HepG2 (cell line): ENCODE measurements at regions not wholly inside any gene's neighbourhood (a gene's known extent, or its start where the extent isn't known, plus 50 kb on each side); places are given as distances from the start of the nearest gene placed in this dataset.

Experiments
- KLF6 ChIP-seq: IDR thresholded peaks from 2 replicates; pipeline ENCODE4 v1.8.0; 2016; ENCODE audit warnings: missing biosample characterization, missing genetic modification reagents
- SIN3B ChIP-seq: fragments of 150-350 bp; IDR thresholded peaks from 2 replicates; pipeline ENCODE4 v1.6.1; 2014; ENCODE audit warnings: low read length
- ZBTB44 ChIP-seq: sonication (generic); formaldehyde crosslinking; IDR thresholded peaks from 2 replicates; pipeline ENCODE4 v1.4.0; 2020; ENCODE audit warnings: missing genetic modification reagents
- TF ChIP-seq, protein P1 (sequence below): sonication (generic); formaldehyde crosslinking; IDR thresholded peaks from 2 replicates; pipeline ENCODE4 v1.9.0; 2021; ENCODE audit warnings: mild to moderate bottlenecking, missing genetic modification reagents
- TF ChIP-seq, protein P2 (sequence below), 2 experiments: sonication (generic) in 1 of 2; formaldehyde crosslinking in 1 of 2; IDR thresholded peaks; 2 replicates each; pipeline versions ENCODE4 v1.6.1 to v1.9.0; 2014 to 2022; ENCODE audit warnings: antibody characterized with exemption in 1 of 2, borderline replicate concordance in 1 of 2, inconsistent platforms in 1 of 2, low read depth in 1 of 2, missing genetic modification reagents in 1 of 2

DNA sequence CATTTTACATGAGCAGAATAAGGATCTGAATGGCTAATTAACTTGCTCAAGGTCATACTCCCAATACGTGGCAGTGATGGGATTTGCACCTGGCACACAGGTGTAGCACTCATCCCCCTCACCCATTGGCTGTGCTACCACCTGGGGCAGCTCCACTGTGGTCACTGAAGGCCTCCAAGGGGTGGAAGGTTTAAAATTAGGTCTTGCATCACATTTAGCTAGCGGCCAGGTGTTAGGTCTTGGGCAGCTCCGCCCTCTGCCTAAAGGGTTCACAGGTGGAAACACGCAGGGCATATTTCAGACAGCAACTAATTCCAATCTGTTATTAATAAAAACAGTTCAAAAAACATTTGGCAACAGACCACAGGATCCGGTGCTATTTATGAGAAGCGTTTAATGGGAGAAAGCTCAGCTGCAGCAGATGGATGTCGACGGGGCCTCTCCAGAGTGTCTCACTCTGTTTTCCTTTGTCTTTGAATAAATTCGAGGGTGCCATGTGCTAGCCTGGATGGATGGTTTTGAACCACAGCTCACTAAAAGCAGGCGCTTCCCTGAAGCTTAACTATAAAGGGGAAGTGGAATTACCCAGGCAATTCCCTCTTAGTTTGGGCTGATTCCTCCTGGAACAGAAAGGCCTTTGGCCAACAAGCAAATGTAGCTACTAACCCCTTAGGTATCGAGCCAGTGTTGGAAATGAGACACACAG, 1017.6 kb downstream of the TYW1 start (continued):
- TF ChIP-seq, protein P1, sequence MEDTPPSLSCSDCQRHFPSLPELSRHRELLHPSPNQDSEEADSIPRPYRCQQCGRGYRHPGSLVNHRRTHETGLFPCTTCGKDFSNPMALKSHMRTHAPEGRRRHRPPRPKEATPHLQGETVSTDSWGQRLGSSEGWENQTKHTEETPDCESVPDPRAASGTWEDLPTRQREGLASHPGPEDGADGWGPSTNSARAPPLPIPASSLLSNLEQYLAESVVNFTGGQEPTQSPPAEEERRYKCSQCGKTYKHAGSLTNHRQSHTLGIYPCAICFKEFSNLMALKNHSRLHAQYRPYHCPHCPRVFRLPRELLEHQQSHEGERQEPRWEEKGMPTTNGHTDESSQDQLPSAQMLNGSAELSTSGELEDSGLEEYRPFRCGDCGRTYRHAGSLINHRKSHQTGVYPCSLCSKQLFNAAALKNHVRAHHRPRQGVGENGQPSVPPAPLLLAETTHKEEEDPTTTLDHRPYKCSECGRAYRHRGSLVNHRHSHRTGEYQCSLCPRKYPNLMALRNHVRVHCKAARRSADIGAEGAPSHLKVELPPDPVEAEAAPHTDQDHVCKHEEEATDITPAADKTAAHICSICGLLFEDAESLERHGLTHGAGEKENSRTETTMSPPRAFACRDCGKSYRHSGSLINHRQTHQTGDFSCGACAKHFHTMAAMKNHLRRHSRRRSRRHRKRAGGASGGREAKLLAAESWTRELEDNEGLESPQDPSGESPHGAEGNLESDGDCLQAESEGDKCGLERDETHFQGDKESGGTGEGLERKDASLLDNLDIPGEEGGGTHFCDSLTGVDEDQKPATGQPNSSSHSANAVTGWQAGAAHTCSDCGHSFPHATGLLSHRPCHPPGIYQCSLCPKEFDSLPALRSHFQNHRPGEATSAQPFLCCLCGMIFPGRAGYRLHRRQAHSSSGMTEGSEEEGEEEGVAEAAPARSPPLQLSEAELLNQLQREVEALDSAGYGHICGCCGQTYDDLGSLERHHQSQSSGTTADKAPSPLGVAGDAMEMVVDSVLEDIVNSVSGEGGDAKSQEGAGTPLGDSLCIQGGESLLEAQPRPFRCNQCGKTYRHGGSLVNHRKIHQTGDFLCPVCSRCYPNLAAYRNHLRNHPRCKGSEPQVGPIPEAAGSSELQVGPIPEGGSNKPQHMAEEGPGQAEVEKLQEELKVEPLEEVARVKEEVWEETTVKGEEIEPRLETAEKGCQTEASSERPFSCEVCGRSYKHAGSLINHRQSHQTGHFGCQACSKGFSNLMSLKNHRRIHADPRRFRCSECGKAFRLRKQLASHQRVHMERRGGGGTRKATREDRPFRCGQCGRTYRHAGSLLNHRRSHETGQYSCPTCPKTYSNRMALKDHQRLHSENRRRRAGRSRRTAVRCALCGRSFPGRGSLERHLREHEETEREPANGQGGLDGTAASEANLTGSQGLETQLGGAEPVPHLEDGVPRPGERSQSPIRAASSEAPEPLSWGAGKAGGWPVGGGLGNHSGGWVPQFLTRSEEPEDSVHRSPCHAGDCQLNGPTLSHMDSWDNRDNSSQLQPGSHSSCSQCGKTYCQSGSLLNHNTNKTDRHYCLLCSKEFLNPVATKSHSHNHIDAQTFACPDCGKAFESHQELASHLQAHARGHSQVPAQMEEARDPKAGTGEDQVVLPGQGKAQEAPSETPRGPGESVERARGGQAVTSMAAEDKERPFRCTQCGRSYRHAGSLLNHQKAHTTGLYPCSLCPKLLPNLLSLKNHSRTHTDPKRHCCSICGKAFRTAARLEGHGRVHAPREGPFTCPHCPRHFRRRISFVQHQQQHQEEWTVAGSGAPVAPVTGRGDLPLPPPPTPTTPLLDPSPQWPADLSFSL (CRISPR knock-in tag) = no peak
- TF ChIP-seq ZBTB44 (CRISPR knock-in tag) = no peak
- no peak for TF ChIP-seq SIN3B
- TF ChIP-seq, protein P2, sequence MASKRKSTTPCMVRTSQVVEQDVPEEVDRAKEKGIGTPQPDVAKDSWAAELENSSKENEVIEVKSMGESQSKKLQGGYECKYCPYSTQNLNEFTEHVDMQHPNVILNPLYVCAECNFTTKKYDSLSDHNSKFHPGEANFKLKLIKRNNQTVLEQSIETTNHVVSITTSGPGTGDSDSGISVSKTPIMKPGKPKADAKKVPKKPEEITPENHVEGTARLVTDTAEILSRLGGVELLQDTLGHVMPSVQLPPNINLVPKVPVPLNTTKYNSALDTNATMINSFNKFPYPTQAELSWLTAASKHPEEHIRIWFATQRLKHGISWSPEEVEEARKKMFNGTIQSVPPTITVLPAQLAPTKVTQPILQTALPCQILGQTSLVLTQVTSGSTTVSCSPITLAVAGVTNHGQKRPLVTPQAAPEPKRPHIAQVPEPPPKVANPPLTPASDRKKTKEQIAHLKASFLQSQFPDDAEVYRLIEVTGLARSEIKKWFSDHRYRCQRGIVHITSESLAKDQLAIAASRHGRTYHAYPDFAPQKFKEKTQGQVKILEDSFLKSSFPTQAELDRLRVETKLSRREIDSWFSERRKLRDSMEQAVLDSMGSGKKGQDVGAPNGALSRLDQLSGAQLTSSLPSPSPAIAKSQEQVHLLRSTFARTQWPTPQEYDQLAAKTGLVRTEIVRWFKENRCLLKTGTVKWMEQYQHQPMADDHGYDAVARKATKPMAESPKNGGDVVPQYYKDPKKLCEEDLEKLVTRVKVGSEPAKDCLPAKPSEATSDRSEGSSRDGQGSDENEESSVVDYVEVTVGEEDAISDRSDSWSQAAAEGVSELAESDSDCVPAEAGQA (IDR thresholded peaks at IDR 0.05; ENCODE audit: low read depth) = no peak
- TF ChIP-seq, protein P2 (CRISPR knock-in tag; IDR thresholded peaks at IDR 0.05; ENCODE audit: borderline replicate concordance) = no peak
- no peak for TF ChIP-seq KLF6
